ENCODE measurements at regions not wholly inside any gene's neighbourhood (a gene's known extent, or its start where the extent isn't known, plus 50 kb on each side); places are given as distances from the start of the nearest gene placed in this dataset.
A peak's percentile ranks its signal among the peaks of the same experiment; 100 is the strongest.

GRCh38 chr6:50935442-50935841 lies 116.8 kb downstream of the TFAP2B start:
- no peak overlapping the region for H3K4me3 ChIP-seq (ENCODE audit: low read length)
- TF ChIP-seq CTCF (IDR thresholded peaks at IDR 0.05; ENCODE audit: insufficient read depth, low read depth, low read length, missing control alignments): no peak
- no peak for DNase-seq (ENCODE audit: low read depth)

- no peak overlapping the region for H3K4me3 ChIP-seq (ENCODE audit: low read length)
- no peak for TF ChIP-seq CTCF (IDR thresholded peaks at IDR 0.05; ENCODE audit: insufficient read depth, low read depth, low read length, missing control alignments)
- no peak for DNase-seq (ENCODE audit: low read depth)
Measured at GRCh38 chr6:50936277-50936681, 117.6 kb downstream of the TFAP2B start.

GRCh38 chr6:50939931-50940330 lies 121.3 kb downstream of the TFAP2B start:
- no peak for TF ChIP-seq CTCF (IDR thresholded peaks at IDR 0.05; ENCODE audit: insufficient read depth, low read depth, low read length, missing control alignments)
- H3K4me3 ChIP-seq (ENCODE audit: low read length): no peak overlapping the region
- peak; percentile 41 for DNase-seq (ENCODE audit: low read depth)

DNA sequence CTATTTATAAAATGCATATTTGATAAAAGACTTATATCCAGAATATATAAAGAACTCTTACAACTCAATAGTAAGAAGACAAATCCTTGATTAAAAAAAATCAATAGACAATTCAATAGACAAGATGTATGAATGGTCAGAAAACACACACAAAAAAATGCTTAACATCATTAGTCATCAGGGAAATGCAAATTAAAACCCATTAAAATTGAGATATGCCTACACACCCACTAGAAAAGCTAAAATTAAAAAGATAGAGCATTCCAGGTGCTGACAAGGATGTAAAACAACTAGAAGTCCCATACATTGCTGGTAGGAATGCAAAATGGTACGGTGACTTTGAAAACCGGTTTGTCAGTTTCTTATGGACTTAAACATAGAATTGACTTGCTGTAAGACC lies 127.1 kb downstream of the TFAP2B start:
- no peak for DNase-seq (ENCODE audit: low read depth)
- H3K4me3 ChIP-seq (ENCODE audit: low read length): no peak overlapping the region
- no peak for TF ChIP-seq CTCF (IDR thresholded peaks at IDR 0.05; ENCODE audit: insufficient read depth, low read depth, low read length, missing control alignments)

GRCh38 chr6:50952092-50952907 lies 133.6 kb downstream of the TFAP2B start:
- DNase-seq (ENCODE audit: low read depth): peak; percentile 41
- H3K4me3 ChIP-seq (ENCODE audit: low read length): no peak overlapping the region
- TF ChIP-seq CTCF (IDR thresholded peaks at IDR 0.05; ENCODE audit: insufficient read depth, low read depth, low read length, missing control alignments): no peak

DNA sequence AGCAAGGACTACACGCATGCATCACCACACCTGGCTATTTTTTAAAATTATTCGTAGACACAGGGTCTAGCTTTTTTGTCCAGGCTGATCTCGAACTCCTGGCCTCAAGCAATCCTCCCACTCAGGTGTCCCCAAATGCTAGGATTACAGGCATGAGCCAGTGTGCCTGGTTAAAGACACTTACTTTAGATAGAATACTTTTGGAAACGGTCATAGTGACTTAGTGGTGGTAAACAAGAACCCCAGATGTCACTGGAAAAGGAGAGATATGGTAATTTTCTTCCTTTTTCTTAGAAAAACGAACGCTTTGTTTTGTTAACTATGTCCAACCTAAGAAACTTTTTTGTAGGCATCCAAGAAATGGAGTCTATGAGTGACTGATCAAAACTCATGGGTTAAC lies 137.3 kb downstream of the TFAP2B start:
- no peak for DNase-seq (ENCODE audit: low read depth)
- H3K4me3 ChIP-seq (ENCODE audit: low read length): no peak overlapping the region
- TF ChIP-seq CTCF (IDR thresholded peaks at IDR 0.05; ENCODE audit: insufficient read depth, low read depth, low read length, missing control alignments): no peak

- H3K4me3 ChIP-seq (ENCODE audit: low read length): no peak overlapping the region
- no peak for TF ChIP-seq CTCF (IDR thresholded peaks at IDR 0.05; ENCODE audit: insufficient read depth, low read depth, low read length, missing control alignments)
- DNase-seq (ENCODE audit: low read depth): no peak
Measured at GRCh38 chr6:50958148-50958697, 139.6 kb downstream of the TFAP2B start.

Measured in epithelial cell of esophagus (primary cell).